Esophagus squamous epithelium (tissue), 5 donors: ENCODE measurements at regions not wholly inside any gene's neighbourhood (a gene's known extent, or its start where the extent isn't known, plus 50 kb on each side); places are given as distances from the start of the nearest gene placed in this dataset.

Experiments
- DNase-seq: peaks from one replicate; lab custom pipeline; 2025; lab: John Stamatoyannopoulos, UW
- H3K27ac ChIP-seq, 4 donors: fragments of 200-600 bp; sonication (generic); one replicate each; pipeline ENCODE4 v1.5.1; 2016 to 2019; ENCODE audit warnings: mild to moderate bottlenecking in 1 of 4
- H3K27me3 ChIP-seq, 4 donors: fragments of 200-600 bp; sonication (generic); 1 replicate in 3 of 4; 2 replicates in 1 of 4; pipeline versions ENCODE4 v1.5.1 to v1.6.0; 2017 to 2021; ENCODE audit warnings: antibody characterized with exemption in 1 of 4
- H3K36me3 ChIP-seq, 3 donors: fragments of 200-600 bp; sonication (generic); one replicate each; pipeline ENCODE4 v1.5.1; 2016 to 2019
- H3K4me1 ChIP-seq, 3 donors: fragments of 200-600 bp; sonication (generic); one replicate each; pipeline ENCODE4 v1.5.1; 2017 to 2019
- H3K4me3 ChIP-seq, 4 donors: fragments of 200-600 bp; sonication (generic); 1 replicate in 3 of 4; 2 replicates in 1 of 4; pipeline ENCODE4 v1.5.1; 2016 to 2019; ENCODE audit warnings: mild to moderate bottlenecking in 2 of 4, moderate library complexity in 1 of 4
- H3K9me3 ChIP-seq, 3 donors: fragments of 200-600 bp; sonication (generic); one replicate each; pipeline ENCODE4 v1.5.1; 2016 to 2019
- POLR2A ChIP-seq, 4 donors: fragments of 450-650 bp; IDR thresholded peaks; one replicate each; pipeline ENCODE4 v1.6.1; 2017; ENCODE audit warnings: antibody characterized with exemption in 4 of 4, mild to moderate bottlenecking in 4 of 4, moderate library complexity in 3 of 4
- WGBS, 2 donors: methylation state at CpG; one replicate each; pipeline ENCODE4 v1.1.5; 2018; 5-methylcytosine and 5-hydroxymethylcytosine counted together
- intact Hi-C: fragments of 100-400 bp; cut with DNase I; formaldehyde crosslinking; loops from one replicate; pipeline ENCODE4 v1.15.0; 2022
- TF ChIP-seq, protein P1 (sequence below), 6 experiments: fragments of 450-650 bp in 4 of 6; fragments of 200-600 bp in 2 of 6; sonication (generic) in 2 of 6; IDR thresholded peaks; one replicate each; pipeline ENCODE4 v1.5.1; 2016 to 2019; ENCODE audit warnings: antibody characterized with exemption in 6 of 6, mild to moderate bottlenecking in 4 of 6, moderate library complexity in 4 of 6
- donor health status: DM: yes; HTN: yes; CAD: no.

DNA sequence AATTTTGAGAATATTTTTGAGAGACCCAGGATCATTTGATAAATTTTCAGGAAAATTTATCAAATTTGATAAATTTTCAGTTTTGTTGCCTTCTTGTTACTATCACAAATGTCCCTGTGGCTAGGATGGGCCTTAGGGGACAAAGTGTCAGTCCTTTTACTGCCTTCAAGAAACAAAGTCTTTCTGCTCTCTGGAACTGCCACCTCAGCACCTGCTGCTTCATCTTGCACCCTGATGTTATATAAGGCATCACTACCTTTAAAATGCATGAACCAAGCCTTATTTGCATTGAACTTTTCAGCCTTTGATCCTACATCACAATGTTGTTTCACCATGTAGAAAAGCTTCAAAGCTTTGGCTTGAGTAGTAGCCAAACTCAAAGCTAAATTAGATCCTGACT is 123.0 kb upstream of the CNTLN start:
- Histone ChIP-seq H3K27me3 (no peaks in the 10 kb centered on the region), H3K9me3 (no peaks in the 10 kb centered on the region), H3K36me3 (no peaks in the 10 kb centered on the region), H3K4me3 (no peak overlapping the region), H3K4me1 (no peaks in the 10 kb centered on the region), H3K27ac (no peak overlapping the region)
- no peak for DNase-seq
- intact Hi-C loops, result no loop called here
- TF ChIP-seq POLR2A (IDR thresholded peaks at IDR 0.05), result no peak
- TF ChIP-seq, protein P1, sequence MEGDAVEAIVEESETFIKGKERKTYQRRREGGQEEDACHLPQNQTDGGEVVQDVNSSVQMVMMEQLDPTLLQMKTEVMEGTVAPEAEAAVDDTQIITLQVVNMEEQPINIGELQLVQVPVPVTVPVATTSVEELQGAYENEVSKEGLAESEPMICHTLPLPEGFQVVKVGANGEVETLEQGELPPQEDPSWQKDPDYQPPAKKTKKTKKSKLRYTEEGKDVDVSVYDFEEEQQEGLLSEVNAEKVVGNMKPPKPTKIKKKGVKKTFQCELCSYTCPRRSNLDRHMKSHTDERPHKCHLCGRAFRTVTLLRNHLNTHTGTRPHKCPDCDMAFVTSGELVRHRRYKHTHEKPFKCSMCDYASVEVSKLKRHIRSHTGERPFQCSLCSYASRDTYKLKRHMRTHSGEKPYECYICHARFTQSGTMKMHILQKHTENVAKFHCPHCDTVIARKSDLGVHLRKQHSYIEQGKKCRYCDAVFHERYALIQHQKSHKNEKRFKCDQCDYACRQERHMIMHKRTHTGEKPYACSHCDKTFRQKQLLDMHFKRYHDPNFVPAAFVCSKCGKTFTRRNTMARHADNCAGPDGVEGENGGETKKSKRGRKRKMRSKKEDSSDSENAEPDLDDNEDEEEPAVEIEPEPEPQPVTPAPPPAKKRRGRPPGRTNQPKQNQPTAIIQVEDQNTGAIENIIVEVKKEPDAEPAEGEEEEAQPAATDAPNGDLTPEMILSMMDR (IDR thresholded peaks at IDR 0.05), result no peak

DNA sequence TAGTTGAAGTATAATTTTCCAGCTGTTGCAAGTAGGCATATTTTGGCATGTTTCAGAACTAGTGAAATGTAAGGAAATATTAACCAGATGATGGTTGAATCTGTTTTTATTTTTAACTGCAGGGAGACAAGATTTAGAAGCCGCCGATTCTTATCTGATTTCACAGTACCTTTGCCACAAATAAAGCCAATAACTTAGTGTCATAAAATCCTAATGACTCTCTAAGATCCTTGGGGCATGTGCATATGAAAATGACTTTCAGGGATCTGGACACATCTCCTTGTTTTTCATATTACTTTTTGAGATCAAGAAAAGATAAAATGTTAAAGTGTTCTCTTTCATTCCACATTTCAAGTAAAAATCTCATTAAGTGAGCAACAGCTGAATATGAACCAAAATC is 125.8 kb upstream of the CNTLN start:
- H3K4me1 ChIP-seq, result peaks cover 0 to 14% (median 0%) of the 10 kb centered on the region in 3 donors
- DNase-seq, result no peak
- intact Hi-C loops, result no loop called here
- no peak overlapping the region for H3K27ac ChIP-seq
- no peaks in the 10 kb centered on the region for H3K9me3 ChIP-seq
- WGBS, 2 donors, result 86 to 96% methylated on average over 2 of the region's 2 CpGs
- H3K36me3 ChIP-seq, result no peaks in the 10 kb centered on the region
- TF ChIP-seq, protein P1 (IDR thresholded peaks at IDR 0.05), result no peak
- TF ChIP-seq POLR2A (IDR thresholded peaks at IDR 0.05), result no peak
- no peaks in the 10 kb centered on the region for H3K27me3 ChIP-seq
- H3K4me3 ChIP-seq, result no peak overlapping the region

DNA sequence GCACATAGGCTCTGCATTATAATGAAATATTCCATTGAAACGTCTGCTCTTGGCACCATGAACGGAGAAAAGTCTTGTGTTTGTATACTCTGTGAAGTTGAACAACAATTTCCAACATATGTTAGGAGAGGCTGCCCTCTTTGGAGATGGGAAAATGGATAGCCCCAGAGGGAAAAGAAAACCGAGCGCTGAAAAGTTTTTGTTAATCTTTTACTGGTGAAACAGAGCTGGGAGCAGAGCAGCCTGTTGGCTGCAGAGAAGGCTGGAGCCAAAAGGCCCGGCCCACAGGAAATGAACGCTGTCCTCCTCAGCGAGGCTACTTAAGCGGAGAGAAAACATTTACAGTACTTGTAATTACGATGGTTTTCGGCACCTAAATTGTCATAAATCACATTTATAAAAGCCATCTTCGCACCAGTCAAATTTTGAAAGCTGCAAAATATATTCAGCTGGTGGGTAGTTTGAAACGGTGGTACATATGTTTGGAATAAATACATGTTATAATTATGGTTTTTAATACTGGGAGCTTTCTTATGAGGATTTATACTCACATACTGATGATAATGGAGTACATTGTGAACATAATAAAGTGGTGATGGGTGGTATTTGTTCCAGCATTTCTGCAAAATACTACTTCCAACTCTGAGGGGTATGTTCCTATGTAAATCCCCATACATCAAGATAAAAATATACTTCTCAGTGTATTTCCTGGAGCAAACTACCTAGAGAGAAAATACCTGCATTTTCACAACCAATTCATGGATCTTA is 129.6 kb upstream of the CNTLN start:
- no peaks in the 10 kb centered on the region for H3K9me3 ChIP-seq
- intact Hi-C loops, result no loop called here
- peak overlapping the region in 3 of 4 donors; percentile 27 to 60 (median 39) for H3K27ac ChIP-seq
- 14 to 22% methylated on average over 12 of the region's 12 CpGs for WGBS, 2 donors
- H3K27me3 ChIP-seq, result no peaks in the 10 kb centered on the region
- TF ChIP-seq, protein P1 (IDR thresholded peaks at IDR 0.05), result no peak
- TF ChIP-seq POLR2A (IDR thresholded peaks at IDR 0.05), result no peak
- peaks cover 0 to 18% (median 0%) of the 10 kb centered on the region in 3 donors for H3K4me1 ChIP-seq
- no peak for DNase-seq
- H3K36me3 ChIP-seq, result no peaks in the 10 kb centered on the region
- H3K4me3 ChIP-seq, result peak overlapping the region in 2 of 4 donors; percentile 11 to 47

DNA sequence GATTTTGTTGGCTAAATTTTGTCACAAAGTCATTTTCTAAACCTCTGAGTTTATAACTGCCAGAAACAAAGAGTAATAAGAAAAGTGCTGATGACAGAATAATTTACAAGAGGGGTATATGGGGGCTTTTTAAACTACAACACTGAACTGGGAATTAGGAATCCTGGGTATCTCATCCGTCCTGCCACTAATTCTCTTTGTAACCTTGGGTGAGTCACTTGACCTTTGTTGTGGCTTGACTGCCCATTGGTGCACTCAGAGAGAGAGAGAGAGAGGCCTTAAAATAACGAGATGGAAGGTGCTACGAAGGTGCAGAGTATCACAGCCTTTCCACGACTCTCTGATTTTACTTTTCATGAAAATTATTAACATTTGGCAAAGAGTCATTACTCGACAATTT is 130.3 kb upstream of the CNTLN start:
- no peaks in the 10 kb centered on the region for H3K36me3 ChIP-seq
- DNase-seq, result no peak
- no peaks in the 10 kb centered on the region for H3K9me3 ChIP-seq
- no peaks in the 10 kb centered on the region for H3K27me3 ChIP-seq
- H3K27ac ChIP-seq, result peak overlapping the region in 3 of 4 donors; percentile 0 to 39 (median 27)
- intact Hi-C loops, result no loop called here
- no peak for TF ChIP-seq POLR2A (IDR thresholded peaks at IDR 0.05)
- TF ChIP-seq, protein P1 (IDR thresholded peaks at IDR 0.05), result no peak
- peaks cover 0 to 18% (median 0%) of the 10 kb centered on the region in 3 donors for H3K4me1 ChIP-seq
- 35 to 41% methylated on average over 5 of the region's 5 CpGs for WGBS, 2 donors
- H3K4me3 ChIP-seq, result no peak overlapping the region

DNA sequence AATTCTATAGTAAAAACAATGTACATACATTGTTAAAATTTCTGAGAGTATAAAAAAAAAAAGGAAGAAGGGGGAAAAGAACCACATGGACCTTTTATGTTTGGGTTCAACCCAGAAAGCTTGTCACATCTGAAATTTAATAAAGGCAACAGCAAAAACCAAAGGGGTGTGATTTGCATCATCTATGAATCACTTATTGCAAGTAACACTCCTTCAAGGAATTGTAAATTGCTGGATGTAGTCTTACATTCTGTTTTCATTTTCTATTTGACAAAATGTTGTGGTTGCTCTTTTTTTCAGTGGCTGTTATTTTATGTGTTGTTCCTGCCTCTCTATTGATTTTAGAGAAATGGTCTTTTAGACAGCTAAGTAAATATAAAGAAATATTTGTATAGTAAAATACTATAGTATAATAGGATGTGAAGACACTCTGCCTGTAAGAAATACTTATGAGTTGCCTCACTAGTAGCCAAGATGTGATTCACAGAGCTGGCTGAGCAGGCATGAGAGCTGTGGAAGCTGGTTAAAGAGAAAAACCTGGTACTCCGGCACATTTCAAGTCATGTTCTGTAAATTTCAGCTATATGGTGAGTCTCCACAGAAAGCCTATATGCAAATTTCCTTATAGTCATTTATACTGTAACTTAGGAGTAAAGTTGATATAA is 131.1 kb upstream of the CNTLN start:
- H3K9me3 ChIP-seq, result no peaks in the 10 kb centered on the region
- TF ChIP-seq, protein P1 (IDR thresholded peaks at IDR 0.05), result no peak
- no peak for TF ChIP-seq POLR2A (IDR thresholded peaks at IDR 0.05)
- no peak for DNase-seq
- WGBS, 2 donors, result 30 to 50% methylated on average over 1 of the region's 1 CpG
- H3K4me3 ChIP-seq, result no peak overlapping the region
- H3K36me3 ChIP-seq, result no peaks in the 10 kb centered on the region
- H3K27ac ChIP-seq, result peak overlapping the region in 2 of 4 donors; percentile 27 to 39
- no peaks in the 10 kb centered on the region for H3K27me3 ChIP-seq
- peaks cover 0 to 18% (median 0%) of the 10 kb centered on the region in 3 donors for H3K4me1 ChIP-seq
- intact Hi-C loops, result no loop called here
